ENCODE measurements at regions not wholly inside any gene's neighbourhood (a gene's known extent, or its start where the extent isn't known, plus 50 kb on each side); places are given as distances from the start of the nearest gene placed in this dataset.
"Not testable (repeated sequence)": the region's sequence is repeated elsewhere in the genome, so short reads cannot be mapped to it uniquely, and the experiment has no call there.

GRCh38 chr10:37534166-37534565 lies 323.2 kb downstream of the ZNF248 start:
- Mint-ChIP-seq H3K27me3 (ENCODE audit: low read depth) (no peaks in the 10 kb centered on the region), H3K4me1 (ENCODE audit: low read depth) (no peaks in the 10 kb centered on the region), H3K36me3 (ENCODE audit: low read depth) (no peaks in the 10 kb centered on the region), H3K9me3 (ENCODE audit: insufficient read depth) (peaks cover 16% of the 10 kb centered on the region), H3K27ac (no peak overlapping the region), H3K4me3 (no peak overlapping the region)
- ATAC-seq (no peak), DNase-seq (no peak)
- ChIA-PET POLR2A (no interaction called here), CTCF (no interaction called here)

- DNase-seq; H3K4me3 Mint-ChIP-seq; CTCF ChIA-PET; H3K36me3 Mint-ChIP-seq (ENCODE audit: low read depth); H3K4me1 Mint-ChIP-seq (ENCODE audit: low read depth); H3K27me3 Mint-ChIP-seq (ENCODE audit: low read depth); POLR2A ChIA-PET; ATAC-seq; H3K27ac Mint-ChIP-seq; H3K9me3 Mint-ChIP-seq (ENCODE audit: insufficient read depth): not testable (repeated sequence)
Observed at GRCh38 chr10:37525410-37525809, 332.0 kb downstream of the ZNF248 start.

- Mint-ChIP-seq H3K4me1 (ENCODE audit: low read depth) (no peaks in the 10 kb centered on the region), H3K36me3 (ENCODE audit: low read depth) (no peaks in the 10 kb centered on the region), H3K9me3 (ENCODE audit: insufficient read depth) (peaks cover 5% of the 10 kb centered on the region), H3K4me3 (no peak overlapping the region), H3K27me3 (ENCODE audit: low read depth) (no peaks in the 10 kb centered on the region), H3K27ac (no peak overlapping the region)
- ATAC-seq (no peak), DNase-seq (no peak)
- POLR2A ChIA-PET, result no interaction called here
- CTCF ChIA-PET, result no interaction called here
Observed at GRCh38 chr10:37520488-37520887, 336.9 kb downstream of the ZNF248 start.

GRCh38 chr10:37510520-37510919 lies 346.9 kb downstream of the ZNF248 start:
- not testable (repeated sequence) for ATAC-seq

GRCh38 chr10:37496061-37496460 lies 361.3 kb downstream of the ZNF248 start:
- H3K27me3 Mint-ChIP-seq (ENCODE audit: low read depth), result no peaks in the 10 kb centered on the region
- ChIA-PET CTCF (interaction anchor here (1.3 kb wide), 1 partner anchor 1860 kb away, joined by 3 read pairs; no protein-coding TSS in a partner anchor), POLR2A (no interaction called here)
- H3K4me1 Mint-ChIP-seq (ENCODE audit: low read depth), result no peaks in the 10 kb centered on the region
- peaks cover 16% of the 10 kb centered on the region for H3K9me3 Mint-ChIP-seq (ENCODE audit: insufficient read depth)
- ATAC-seq (no peak), DNase-seq (no peak)
- H3K4me3 Mint-ChIP-seq, result no peak overlapping the region
- no peaks in the 10 kb centered on the region for H3K36me3 Mint-ChIP-seq (ENCODE audit: low read depth)
- H3K27ac Mint-ChIP-seq, result no peak overlapping the region

More at GRCh38 chr10:37510520-37510919, 346.9 kb downstream of the ZNF248 start:
- H3K27me3 Mint-ChIP-seq (ENCODE audit: low read depth); H3K27ac Mint-ChIP-seq; H3K36me3 Mint-ChIP-seq (ENCODE audit: low read depth); H3K4me1 Mint-ChIP-seq (ENCODE audit: low read depth); CTCF ChIA-PET; H3K4me3 Mint-ChIP-seq; POLR2A ChIA-PET; DNase-seq: not testable (repeated sequence)
- peaks cover 36% of the 10 kb centered on the region for H3K9me3 Mint-ChIP-seq (ENCODE audit: insufficient read depth)

DNA sequence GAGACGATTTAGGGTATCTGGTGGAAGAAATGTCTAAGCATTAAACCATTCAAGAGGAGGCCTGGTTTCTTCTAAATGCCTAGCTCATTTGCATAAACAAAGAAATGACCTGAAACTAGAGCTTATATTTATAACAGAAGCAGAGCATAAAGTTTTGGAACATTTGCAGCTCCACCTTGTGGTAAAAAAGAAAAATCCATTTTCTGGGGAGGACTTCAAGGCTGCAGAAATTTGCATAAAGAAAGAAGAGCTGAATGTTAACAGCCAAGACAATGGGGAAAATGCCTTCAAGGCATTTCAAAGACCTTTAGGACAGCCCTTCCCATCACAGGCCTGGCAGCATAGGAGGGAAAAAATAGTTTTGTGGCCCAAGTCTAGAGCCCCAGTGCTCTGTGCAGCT lies 362.0 kb downstream of the ZNF248 start:
- DNase-seq (no peak), ATAC-seq (no peak)
- H3K27me3 Mint-ChIP-seq (ENCODE audit: low read depth), result no peaks in the 10 kb centered on the region
- H3K4me3 Mint-ChIP-seq, result no peak overlapping the region
- no peaks in the 10 kb centered on the region for H3K4me1 Mint-ChIP-seq (ENCODE audit: low read depth)
- ChIA-PET POLR2A (no interaction called here), CTCF (interaction anchor here (1.3 kb wide), 1 partner anchor 1860 kb away, joined by 3 read pairs; no protein-coding TSS in a partner anchor)
- no peak overlapping the region for H3K27ac Mint-ChIP-seq
- H3K9me3 Mint-ChIP-seq (ENCODE audit: insufficient read depth), result peaks cover 16% of the 10 kb centered on the region
- no peaks in the 10 kb centered on the region for H3K36me3 Mint-ChIP-seq (ENCODE audit: low read depth)

- CTCF ChIA-PET; H3K4me1 Mint-ChIP-seq (ENCODE audit: low read depth); ATAC-seq; POLR2A ChIA-PET; H3K27ac Mint-ChIP-seq; H3K27me3 Mint-ChIP-seq (ENCODE audit: low read depth); H3K36me3 Mint-ChIP-seq (ENCODE audit: low read depth); DNase-seq; H3K4me3 Mint-ChIP-seq: not testable (repeated sequence)
- H3K9me3 Mint-ChIP-seq (ENCODE audit: insufficient read depth), result peaks cover 16% of the 10 kb centered on the region
Observed at GRCh38 chr10:37493185-37493796, 364.1 kb downstream of the ZNF248 start.

- Mint-ChIP-seq H3K27me3 (ENCODE audit: low read depth) (no peaks in the 10 kb centered on the region), H3K36me3 (ENCODE audit: low read depth) (no peaks in the 10 kb centered on the region), H3K4me3 (no peak overlapping the region), H3K4me1 (ENCODE audit: low read depth) (no peaks in the 10 kb centered on the region), H3K27ac (no peak overlapping the region), H3K9me3 (ENCODE audit: insufficient read depth) (peaks cover 6% of the 10 kb centered on the region)
- ChIA-PET CTCF (no interaction called here), POLR2A (no interaction called here)
- no peak for DNase-seq
- no peak for ATAC-seq
Observed at GRCh38 chr10:37490266-37490665, 364.9 kb downstream of the ANKRD30A start.

GRCh38 chr10:37489658-37490003 lies 364.2 kb downstream of the ANKRD30A start:
- CTCF ChIA-PET, result no interaction called here

DNA sequence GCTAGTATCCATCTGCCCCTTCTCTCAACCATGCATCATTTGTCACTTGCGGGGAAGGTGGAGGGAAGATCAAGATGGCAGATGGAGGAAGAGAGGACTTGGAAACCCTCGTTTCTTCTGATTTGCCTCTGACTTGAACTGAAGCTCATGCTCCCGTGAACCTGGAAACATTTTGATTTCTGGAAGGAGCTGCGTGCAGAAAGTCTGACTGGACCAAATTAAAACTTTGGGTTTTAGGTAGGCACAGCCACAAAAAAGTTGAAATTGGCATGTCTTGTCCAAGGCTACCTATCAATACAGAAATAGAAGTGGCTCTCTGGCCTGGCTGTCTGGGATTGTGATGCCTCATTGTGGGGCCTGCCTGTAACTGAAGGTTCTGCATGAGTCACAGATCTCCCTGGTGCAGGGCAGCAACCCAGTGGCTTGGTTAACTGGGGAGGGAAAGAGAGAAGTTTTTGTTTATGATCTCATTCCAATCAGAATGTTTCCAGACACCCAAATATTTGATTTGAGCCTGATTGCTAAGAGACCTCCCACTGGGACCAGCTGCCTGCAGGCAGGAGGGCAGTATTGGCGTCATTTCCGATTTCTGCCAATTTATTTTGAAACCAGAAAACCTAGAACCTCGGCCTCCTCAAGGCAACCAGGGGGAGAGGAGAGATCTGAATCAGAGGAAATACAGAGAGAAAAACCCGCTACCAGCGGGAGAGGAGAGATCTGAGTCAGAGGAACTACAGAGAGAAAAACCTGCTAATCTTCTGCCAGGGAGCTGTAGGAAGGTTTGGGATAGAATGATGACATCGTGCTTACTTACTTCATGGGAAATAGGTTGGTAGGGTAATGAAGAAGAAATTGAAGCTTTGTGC lies 363.6 kb downstream of the ANKRD30A start:
- no peaks in the 10 kb centered on the region for H3K4me1 Mint-ChIP-seq (ENCODE audit: low read depth)
- no peak for ATAC-seq
- H3K4me3 Mint-ChIP-seq, result no peak overlapping the region
- no peak for DNase-seq
- H3K36me3 Mint-ChIP-seq (ENCODE audit: low read depth), result no peaks in the 10 kb centered on the region
- ChIA-PET POLR2A (no interaction called here), CTCF (interaction anchor here (0.7 kb wide), 1 partner anchor 8 kb away, joined by 3 read pairs; no protein-coding TSS in a partner anchor)
- peaks cover 6% of the 10 kb centered on the region for H3K9me3 Mint-ChIP-seq (ENCODE audit: insufficient read depth)
- no peaks in the 10 kb centered on the region for H3K27me3 Mint-ChIP-seq (ENCODE audit: low read depth)
- H3K27ac Mint-ChIP-seq, result no peak overlapping the region

More at GRCh38 chr10:37489658-37490003, 364.2 kb downstream of the ANKRD30A start:
- Mint-ChIP-seq H3K4me1 (ENCODE audit: low read depth) (no peaks in the 10 kb centered on the region), H3K27ac (no peak overlapping the region), H3K9me3 (ENCODE audit: insufficient read depth) (peaks cover 6% of the 10 kb centered on the region), H3K4me3 (no peak overlapping the region), H3K27me3 (ENCODE audit: low read depth) (no peaks in the 10 kb centered on the region), H3K36me3 (ENCODE audit: low read depth) (no peaks in the 10 kb centered on the region)
- DNase-seq (no peak), ATAC-seq (no peak)
- POLR2A ChIA-PET, result no interaction called here

DNA sequence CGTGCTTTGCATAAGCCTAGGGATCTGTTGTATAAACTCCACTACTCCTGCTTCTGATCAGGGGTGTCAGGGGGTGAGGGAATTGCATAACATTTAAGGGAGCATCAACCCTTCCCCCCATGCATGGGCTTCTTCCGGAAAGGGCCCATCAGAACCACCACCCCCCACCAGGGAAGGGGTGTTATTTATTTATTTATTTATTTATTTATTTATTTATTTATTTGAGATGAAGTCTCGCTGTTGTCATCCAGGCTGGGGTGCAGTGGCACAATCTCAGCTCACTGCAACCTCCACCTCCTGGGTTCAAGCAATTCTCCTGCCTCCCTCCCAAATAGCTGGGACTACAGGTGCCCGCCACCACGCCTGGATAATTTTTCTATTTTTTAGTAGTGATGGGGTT lies 355.2 kb downstream of the ANKRD30A start:
- H3K4me1 Mint-ChIP-seq (ENCODE audit: low read depth); DNase-seq; H3K36me3 Mint-ChIP-seq (ENCODE audit: low read depth); H3K4me3 Mint-ChIP-seq; H3K27me3 Mint-ChIP-seq (ENCODE audit: low read depth); ATAC-seq; H3K27ac Mint-ChIP-seq; POLR2A ChIA-PET; CTCF ChIA-PET: not testable (repeated sequence)
- peaks cover 11% of the 10 kb centered on the region for H3K9me3 Mint-ChIP-seq (ENCODE audit: insufficient read depth)

GRCh38 chr10:37479469-37479868 lies 354.1 kb downstream of the ANKRD30A start:
- ATAC-seq, result no peak
- Mint-ChIP-seq H3K9me3 (ENCODE audit: insufficient read depth) (peaks cover 11% of the 10 kb centered on the region), H3K36me3 (ENCODE audit: low read depth) (no peaks in the 10 kb centered on the region), H3K4me1 (ENCODE audit: low read depth) (no peaks in the 10 kb centered on the region), H3K27me3 (ENCODE audit: low read depth) (no peaks in the 10 kb centered on the region), H3K27ac (no peak overlapping the region), H3K4me3 (no peak overlapping the region)
- ChIA-PET CTCF (no interaction called here), POLR2A (no interaction called here)
- DNase-seq, result no peak
